HL-60 (cell line): ENCODE measurements at regions not wholly inside any gene's neighbourhood (a gene's known extent, or its start where the extent isn't known, plus 50 kb on each side); places are given as distances from the start of the nearest gene placed in this dataset.

Experiments
- DNase-seq, 2 experiments: peaks; one replicate each; pipeline ENCODE4 v3.0.0-alpha.2; 2010 to 2020; ENCODE audit warnings: low read depth in 1 of 2, low spot score in 1 of 2
- H3K27ac ChIP-seq: fragments of 250-450 bp; sonication (Bioruptor Pico); replicated peaks from 2 replicates; pipeline ENCODE4 v1.5.1; 2020; ENCODE audit warnings: mild to moderate bottlenecking, moderate library complexity
- H3K27me3 ChIP-seq: fragments of 250-450 bp; sonication (Bioruptor Pico); 2 replicates; pipeline ENCODE4 v1.5.1; 2021; ENCODE audit warnings: mild to moderate bottlenecking, moderate library complexity; ENCODE audit not compliant: insufficient read depth, poor library complexity, severe bottlenecking
- H3K4me3 ChIP-seq: replicated peaks from 2 replicates; pipeline ENCODE4 v1.5.1; 2011; ENCODE audit warnings: mild to moderate bottlenecking, control low read depth, low read length; ENCODE audit not compliant: insufficient read depth
- GABPA ChIP-seq: IDR thresholded peaks from 2 replicates; pipeline ENCODE4 v1.6.1; 2012; ENCODE audit warnings: low read depth
- POLR2AphosphoS5 ChIP-seq: IDR thresholded peaks from 2 replicates; pipeline ENCODE4 v1.6.1; 2012; ENCODE audit warnings: low read depth
- REST ChIP-seq: IDR thresholded peaks from 2 replicates; pipeline ENCODE4 v1.6.1; 2012; ENCODE audit warnings: low read depth; ENCODE audit not compliant: insufficient replicate concordance
- SPI1 ChIP-seq: IDR thresholded peaks from 2 replicates; pipeline ENCODE4 v1.6.1; 2012; ENCODE audit warnings: low read depth, mild to moderate bottlenecking, borderline replicate concordance
- TF ChIP-seq, protein P1 (sequence below): IDR thresholded peaks from one replicate; pipeline ENCODE4 v1.5.1; 2011; ENCODE audit warnings: low read length, control low read depth, inconsistent platforms; ENCODE audit not compliant: insufficient read depth

GRCh38 chr5:161085056-161085455, 233.0 kb upstream of the ATP10B start:
- H3K27me3 ChIP-seq, result no peaks in the 10 kb centered on the region
- H3K27ac ChIP-seq, result no peak overlapping the region
- H3K4me3 ChIP-seq, result no peak overlapping the region
- no peak for DNase-seq
- TF ChIP-seq REST (no peak), POLR2AphosphoS5 (no peak), GABPA (no peak), SPI1 (no peak)
- TF ChIP-seq, protein P1, sequence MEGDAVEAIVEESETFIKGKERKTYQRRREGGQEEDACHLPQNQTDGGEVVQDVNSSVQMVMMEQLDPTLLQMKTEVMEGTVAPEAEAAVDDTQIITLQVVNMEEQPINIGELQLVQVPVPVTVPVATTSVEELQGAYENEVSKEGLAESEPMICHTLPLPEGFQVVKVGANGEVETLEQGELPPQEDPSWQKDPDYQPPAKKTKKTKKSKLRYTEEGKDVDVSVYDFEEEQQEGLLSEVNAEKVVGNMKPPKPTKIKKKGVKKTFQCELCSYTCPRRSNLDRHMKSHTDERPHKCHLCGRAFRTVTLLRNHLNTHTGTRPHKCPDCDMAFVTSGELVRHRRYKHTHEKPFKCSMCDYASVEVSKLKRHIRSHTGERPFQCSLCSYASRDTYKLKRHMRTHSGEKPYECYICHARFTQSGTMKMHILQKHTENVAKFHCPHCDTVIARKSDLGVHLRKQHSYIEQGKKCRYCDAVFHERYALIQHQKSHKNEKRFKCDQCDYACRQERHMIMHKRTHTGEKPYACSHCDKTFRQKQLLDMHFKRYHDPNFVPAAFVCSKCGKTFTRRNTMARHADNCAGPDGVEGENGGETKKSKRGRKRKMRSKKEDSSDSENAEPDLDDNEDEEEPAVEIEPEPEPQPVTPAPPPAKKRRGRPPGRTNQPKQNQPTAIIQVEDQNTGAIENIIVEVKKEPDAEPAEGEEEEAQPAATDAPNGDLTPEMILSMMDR, result no peak

DNA sequence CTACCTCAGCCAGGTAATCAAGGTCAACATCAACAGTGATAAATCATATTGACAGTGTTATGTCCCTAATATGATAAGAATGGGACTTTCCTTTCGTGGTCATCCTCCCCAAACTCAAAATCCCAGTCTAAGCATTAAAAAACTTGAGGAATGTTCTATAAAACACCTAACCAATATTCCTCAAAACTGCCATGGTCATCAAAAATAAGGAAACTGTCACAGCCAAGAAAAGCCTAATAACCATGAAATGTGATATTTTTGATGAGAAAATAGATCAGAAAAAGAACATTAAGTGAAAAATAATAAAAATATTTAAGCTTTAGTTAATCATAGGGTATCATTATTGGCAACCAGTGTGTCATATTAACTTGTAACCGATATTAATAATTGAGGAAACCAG, 232.1 kb upstream of the ATP10B start:
- Histone ChIP-seq H3K4me3 (no peak overlapping the region), H3K27me3 (no peaks in the 10 kb centered on the region)

DNA sequence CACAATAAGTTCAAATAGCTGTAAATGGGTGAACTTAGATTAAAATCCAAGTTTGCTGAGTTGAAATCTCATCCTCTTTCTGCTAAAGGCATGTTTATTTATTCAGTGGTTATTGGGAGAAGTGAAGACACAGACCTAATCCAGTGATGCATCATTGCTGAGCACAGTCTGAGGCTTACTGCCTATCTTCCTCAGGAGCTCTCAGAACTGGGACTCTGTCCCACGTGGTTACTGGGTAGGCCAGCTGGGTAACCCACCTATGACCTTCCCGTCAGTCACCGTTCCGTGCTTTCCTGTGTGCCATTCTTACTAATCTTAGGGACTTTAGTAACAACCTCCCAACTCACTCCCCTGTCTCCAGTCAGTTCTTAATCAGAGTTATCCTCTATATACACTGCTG, 226.8 kb upstream of the ATP10B start:
- Histone ChIP-seq H3K27ac (no peak overlapping the region), H3K27me3 (no peaks in the 10 kb centered on the region), H3K4me3 (no peak overlapping the region)
- no peak for DNase-seq
- TF ChIP-seq GABPA (no peak), REST (no peak)

More for the DNA sequence above, 232.1 kb upstream of the ATP10B start:
- H3K27ac ChIP-seq, result no peak overlapping the region
- TF ChIP-seq, protein P1, result no peak
- DNase-seq, result no peak

- TF ChIP-seq REST (no peak), SPI1 (no peak), POLR2AphosphoS5 (no peak), GABPA (no peak)
- TF ChIP-seq, protein P1, result no peak
- Histone ChIP-seq H3K27me3 (no peaks in the 10 kb centered on the region), H3K4me3 (no peak overlapping the region), H3K27ac (no peak overlapping the region)
- DNase-seq, result no peak
These were observed 226.0 kb upstream of the ATP10B start for GRCh38 chr5:161077936-161078545.
